Neural cell (in vitro differentiated cells): ENCODE measurements at regions not wholly inside any gene's neighbourhood (a gene's known extent, or its start where the extent isn't known, plus 50 kb on each side); places are given as distances from the start of the nearest gene placed in this dataset.

ENCODE experiments used
- H2AFZ ChIP-seq: fragments of 200-600, 300-800 bp; sonication (generic), shearing (Covaris generic); 2 replicates; pipeline ENCODE4 v1.6.0; 2014; ENCODE audit warnings: low read depth, mild to moderate bottlenecking, antibody characterized with exemption, low read length, moderate library complexity
- H3F3A ChIP-seq: fragments of 200-600 bp; shearing (Covaris generic); 2 replicates; pipeline ENCODE4 v1.6.1; 2016; ENCODE audit warnings: mild to moderate bottlenecking, moderate library complexity, mixed read lengths, antibody characterized with exemption, low read length; ENCODE audit not compliant: insufficient read depth, poor library complexity, severe bottlenecking
- H3K27ac ChIP-seq: fragments of 200-600, 300-800 bp; sonication (generic), shearing (Covaris generic); 2 replicates; pipeline ENCODE4 v1.5.1; 2014; ENCODE audit warnings: mild to moderate bottlenecking, low read length, moderate library complexity
- H3K27me3 ChIP-seq: fragments of 300-800, 200-600 bp; sonication (generic), shearing (Covaris generic); 2 replicates; pipeline ENCODE4 v1.6.0; 2014; ENCODE audit warnings: mild to moderate bottlenecking, low read depth, low read length, moderate library complexity; ENCODE audit not compliant: insufficient read depth
- H3K36me3 ChIP-seq: fragments of 300-800, 200-600 bp; sonication (generic), shearing (Covaris generic); 2 replicates; pipeline ENCODE4 v1.5.1; 2014; ENCODE audit warnings: mild to moderate bottlenecking, antibody characterized with exemption, low read length, moderate library complexity; ENCODE audit not compliant: insufficient read depth
- H3K4me2 ChIP-seq: fragments of 300-800, 200-600 bp; sonication (generic), shearing (Covaris generic); 2 replicates; pipeline ENCODE4 v1.6.0; 2014; ENCODE audit warnings: mild to moderate bottlenecking, low read length
- H3K4me3 ChIP-seq: fragments of 300-800, 200-600 bp; sonication (generic), shearing (Covaris generic); 2 replicates; pipeline ENCODE4 v1.5.1; 2014; ENCODE audit warnings: mild to moderate bottlenecking, low read length, moderate library complexity
- H3K79me2 ChIP-seq: fragments of 200-600 bp; shearing (Covaris generic); replicated peaks from 2 replicates; pipeline ENCODE4 v1.6.0; 2014; ENCODE audit warnings: mild to moderate bottlenecking, low read length, moderate library complexity; ENCODE audit not compliant: insufficient read depth
- H3K9ac ChIP-seq: fragments of 300-800, 200-600 bp; sonication (generic), shearing (Covaris generic); 2 replicates; pipeline ENCODE4 v1.6.1; 2016; ENCODE audit warnings: mild to moderate bottlenecking, low read length, mixed read lengths
- H3K9me2 ChIP-seq: fragments of 200-600 bp; shearing (Covaris generic); 2 replicates; pipeline ENCODE4 v1.6.1; 2016; ENCODE audit warnings: mild to moderate bottlenecking, low read length, mixed read lengths; ENCODE audit not compliant: insufficient read depth
- H3K9me3 ChIP-seq: fragments of 200-600, 300-800 bp; sonication (generic), shearing (Covaris generic); 2 replicates; pipeline ENCODE4 v1.6.1; 2016; ENCODE audit warnings: mild to moderate bottlenecking, mixed run types, low read length, moderate library complexity, mixed read lengths
- H4K20me1 ChIP-seq: fragments of 200-600 bp; shearing (Covaris generic); 2 replicates; pipeline ENCODE4 v1.6.1; 2016; ENCODE audit warnings: mild to moderate bottlenecking, mixed run types; ENCODE audit not compliant: insufficient read depth
- CTCF ChIP-seq: fragments of 450-650 bp; IDR thresholded peaks from 2 replicates; pipeline ENCODE4 v1.5.1; 2014; ENCODE audit warnings: antibody characterized with exemption, mild to moderate bottlenecking, moderate library complexity; ENCODE audit not compliant: poor library complexity, severe bottlenecking
- EP300 ChIP-seq: fragments of 450-650 bp; conservative IDR thresholded peaks from 2 replicates; pipeline ENCODE4 v1.6.1; 2014; ENCODE audit warnings: antibody characterized with exemption, mild to moderate bottlenecking, moderate library complexity; ENCODE audit not compliant: poor library complexity, severe bottlenecking
- EZH2 ChIP-seq: fragments of 200-600, 300-800 bp; shearing (Covaris generic), sonication (generic); IDR thresholded peaks from 2 replicates; pipeline ENCODE4 v1.6.1; 2014; ENCODE audit warnings: antibody characterized with exemption, low read length, borderline replicate concordance, mild to moderate bottlenecking; ENCODE audit not compliant: insufficient read depth, poor library complexity, severe bottlenecking
- MXI1 ChIP-seq: fragments of 450-650 bp; conservative IDR thresholded peaks from 2 replicates; pipeline ENCODE4 v1.6.1; 2014; ENCODE audit warnings: antibody characterized with exemption, mild to moderate bottlenecking; ENCODE audit not compliant: poor library complexity, severe bottlenecking
- POLR2AphosphoS5 ChIP-seq: IDR thresholded peaks from 2 replicates; pipeline ENCODE4 v1.6.1; 2012
- RAD21 ChIP-seq: fragments of 450-650 bp; conservative IDR thresholded peaks from 2 replicates; pipeline ENCODE4 v1.6.1; 2014; ENCODE audit warnings: antibody characterized with exemption, mild to moderate bottlenecking, moderate library complexity
- SMC3 ChIP-seq: fragments of 450-650 bp; conservative IDR thresholded peaks from 2 replicates; pipeline ENCODE4 v1.6.1; 2014; ENCODE audit warnings: antibody characterized with exemption, mild to moderate bottlenecking, moderate library complexity; ENCODE audit not compliant: poor library complexity
- TAF1 ChIP-seq: IDR thresholded peaks from 2 replicates; pipeline ENCODE4 v1.6.1; 2012; ENCODE audit warnings: low read depth
- TF ChIP-seq, protein P1 (sequence below): IDR thresholded peaks from 2 replicates; pipeline ENCODE4 v1.6.1; 2012; ENCODE audit warnings: borderline replicate concordance

GRCh38 chr7:434891-435629 lies 84.6 kb downstream of the PDGFA start:
- Histone ChIP-seq H3K9me3 (no peaks in the 10 kb centered on the region), H3K79me2 (no peaks in the 10 kb centered on the region), H3K27ac (peak overlapping the region; percentile 55), H3K4me3 (peak overlapping the region; percentile 51), H4K20me1 (no peaks in the 10 kb centered on the region), H3K9me2 (no peaks in the 10 kb centered on the region), H3K27me3 (no peaks in the 10 kb centered on the region), H3K36me3 (no peaks in the 10 kb centered on the region), H3K4me2 (peak overlapping the region; percentile 4), H3F3A (no peaks in the 10 kb centered on the region), H3K9ac (peak overlapping the region; percentile 46), H2AFZ (no peak overlapping the region)
- TF ChIP-seq EP300 = peak; percentile 82
- TF ChIP-seq CTCF = no peak
- TF ChIP-seq POLR2AphosphoS5 = peak; percentile 49
- TF ChIP-seq EZH2 = no peak
- peak; percentile 21 for TF ChIP-seq MXI1
- TF ChIP-seq SMC3 = no peak

DNA sequence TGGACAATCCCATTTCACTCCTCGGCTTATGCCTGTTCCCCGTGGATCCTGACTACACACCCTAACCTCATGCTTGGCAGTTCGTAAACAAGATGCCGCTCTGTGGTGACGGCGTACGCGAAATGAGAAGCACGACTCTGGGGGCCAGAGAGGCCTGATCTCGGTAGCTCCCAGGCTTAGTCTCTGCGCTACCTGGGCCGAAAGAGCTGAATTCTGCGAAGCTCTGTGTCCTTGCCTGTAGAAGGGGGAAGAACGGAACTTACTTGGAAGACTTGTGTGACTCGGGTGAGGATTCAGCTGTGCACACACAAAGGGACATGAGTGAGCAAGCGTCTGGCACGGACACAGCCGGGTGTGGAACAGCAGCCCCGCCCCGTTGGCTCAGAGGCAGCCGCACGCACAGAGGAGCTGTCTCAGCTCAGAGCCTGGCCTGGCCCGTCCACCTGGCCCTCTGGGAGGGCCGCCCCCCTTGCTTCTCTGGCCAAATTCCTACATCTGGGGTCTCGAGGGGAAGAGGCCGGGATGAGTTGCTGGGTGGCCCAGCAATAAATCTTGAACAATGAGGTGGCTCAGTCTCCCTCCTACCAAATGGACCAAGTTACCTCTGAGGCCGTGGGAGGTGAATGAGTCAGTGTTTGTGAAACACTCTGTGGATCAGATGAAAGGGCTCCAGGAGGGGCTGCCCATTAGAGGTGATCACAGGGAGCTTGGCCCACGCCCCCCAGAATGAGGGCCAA lies 83.8 kb downstream of the PDGFA start:
- Histone ChIP-seq H3K9me3 (no peaks in the 10 kb centered on the region), H2AFZ (no peak overlapping the region), H3K4me2 (no peak overlapping the region)

More for the DNA sequence above, 83.8 kb downstream of the PDGFA start:
- H3K4me3 ChIP-seq = peak overlapping the region; percentile 51
- H3K27ac ChIP-seq = peak overlapping the region; percentile 55
- no peaks in the 10 kb centered on the region for H3K9me2 ChIP-seq
- no peaks in the 10 kb centered on the region for H3K79me2 ChIP-seq
- no peaks in the 10 kb centered on the region for H4K20me1 ChIP-seq
- no peaks in the 10 kb centered on the region for H3K36me3 ChIP-seq
- no peak for TF ChIP-seq MXI1
- no peak for TF ChIP-seq EP300
- TF ChIP-seq CTCF = no peak
- TF ChIP-seq POLR2AphosphoS5 = no peak
- TF ChIP-seq, protein P1, sequence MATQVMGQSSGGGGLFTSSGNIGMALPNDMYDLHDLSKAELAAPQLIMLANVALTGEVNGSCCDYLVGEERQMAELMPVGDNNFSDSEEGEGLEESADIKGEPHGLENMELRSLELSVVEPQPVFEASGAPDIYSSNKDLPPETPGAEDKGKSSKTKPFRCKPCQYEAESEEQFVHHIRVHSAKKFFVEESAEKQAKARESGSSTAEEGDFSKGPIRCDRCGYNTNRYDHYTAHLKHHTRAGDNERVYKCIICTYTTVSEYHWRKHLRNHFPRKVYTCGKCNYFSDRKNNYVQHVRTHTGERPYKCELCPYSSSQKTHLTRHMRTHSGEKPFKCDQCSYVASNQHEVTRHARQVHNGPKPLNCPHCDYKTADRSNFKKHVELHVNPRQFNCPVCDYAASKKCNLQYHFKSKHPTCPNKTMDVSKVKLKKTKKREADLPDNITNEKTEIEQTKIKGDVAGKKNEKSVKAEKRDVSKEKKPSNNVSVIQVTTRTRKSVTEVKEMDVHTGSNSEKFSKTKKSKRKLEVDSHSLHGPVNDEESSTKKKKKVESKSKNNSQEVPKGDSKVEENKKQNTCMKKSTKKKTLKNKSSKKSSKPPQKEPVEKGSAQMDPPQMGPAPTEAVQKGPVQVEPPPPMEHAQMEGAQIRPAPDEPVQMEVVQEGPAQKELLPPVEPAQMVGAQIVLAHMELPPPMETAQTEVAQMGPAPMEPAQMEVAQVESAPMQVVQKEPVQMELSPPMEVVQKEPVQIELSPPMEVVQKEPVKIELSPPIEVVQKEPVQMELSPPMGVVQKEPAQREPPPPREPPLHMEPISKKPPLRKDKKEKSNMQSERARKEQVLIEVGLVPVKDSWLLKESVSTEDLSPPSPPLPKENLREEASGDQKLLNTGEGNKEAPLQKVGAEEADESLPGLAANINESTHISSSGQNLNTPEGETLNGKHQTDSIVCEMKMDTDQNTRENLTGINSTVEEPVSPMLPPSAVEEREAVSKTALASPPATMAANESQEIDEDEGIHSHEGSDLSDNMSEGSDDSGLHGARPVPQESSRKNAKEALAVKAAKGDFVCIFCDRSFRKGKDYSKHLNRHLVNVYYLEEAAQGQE = no peak
- no peak for TF ChIP-seq TAF1
- TF ChIP-seq EZH2 = no peak
- no peak for TF ChIP-seq SMC3
- TF ChIP-seq RAD21 = no peak
- H3K27me3 ChIP-seq = no peaks in the 10 kb centered on the region
- no peak overlapping the region for H3K9ac ChIP-seq
- H3F3A ChIP-seq = no peaks in the 10 kb centered on the region
